ENCODE measurements at regions not wholly inside any gene's neighbourhood (a gene's known extent, or its start where the extent isn't known, plus 50 kb on each side); places are given as distances from the start of the nearest gene placed in this dataset.

DNA sequence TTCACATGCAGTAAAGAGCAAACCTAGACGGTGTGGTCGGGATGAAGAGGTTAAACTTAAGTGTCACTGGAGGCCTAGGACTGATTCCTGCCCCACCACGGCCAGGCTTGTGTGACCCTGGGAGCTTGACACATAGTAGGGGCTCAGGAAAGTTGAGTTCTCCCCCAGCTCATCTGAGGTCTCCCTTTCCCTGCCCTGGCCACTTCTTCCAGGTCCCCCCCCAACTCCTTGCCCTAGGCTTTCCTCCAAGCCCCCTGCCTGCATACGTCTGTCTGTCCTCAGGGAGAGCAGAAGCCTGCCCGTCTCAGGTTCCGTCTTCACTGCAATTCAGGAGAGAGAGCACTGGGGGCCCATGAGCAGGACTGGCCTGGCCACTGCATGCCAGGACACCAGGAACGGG is 225.8 kb downstream of the PTPRU start:
- no peaks in the 10 kb centered on the region for H3K79me2 ChIP-seq (ENCODE audit: insufficient read depth, low read length)
- H3K9me3 ChIP-seq (ENCODE audit: insufficient read depth, low read depth, low read length): 0 out of 2 replicates have a peak, but pooled peaks cover 3% of the 10 kb centered on the region
- no peaks in the 10 kb centered on the region for H3K27me3 ChIP-seq (ENCODE audit: insufficient read depth, low read length, poor library complexity, severe bottlenecking)
- no peak overlapping the region for H3K4me2 ChIP-seq (ENCODE audit: low read depth, low read length, poor library complexity, severe bottlenecking)
- H4K20me1 ChIP-seq (ENCODE audit: insufficient read depth, low read length, poor library complexity, severe bottlenecking): no peaks in the 10 kb centered on the region
- TF ChIP-seq CTCF (conservative IDR thresholded peaks at IDR 0.05; ENCODE audit: low read length): no peak
- TF ChIP-seq EZH2phosphoT487 (IDR thresholded peaks at IDR 0.05; ENCODE audit: borderline replicate concordance): no peak
- no peaks in the 10 kb centered on the region for H3K4me1 ChIP-seq (ENCODE audit: insufficient read depth, low read length, poor library complexity, severe bottlenecking)
- no peak overlapping the region for H3K4me3 ChIP-seq (ENCODE audit: low read length, poor library complexity, severe bottlenecking)
- no peaks in the 10 kb centered on the region for H3F3A ChIP-seq (ENCODE audit: low read depth)
- no peaks in the 10 kb centered on the region for H3K9me2 ChIP-seq (replicated peaks; ENCODE audit: low read depth, low read length)
- no peak overlapping the region for H2AFZ ChIP-seq (ENCODE audit: low read length)
- no peak overlapping the region for H3K9ac ChIP-seq (ENCODE audit: low read depth, low read length, poor library complexity, severe bottlenecking)
- no peaks in the 10 kb centered on the region for H3K36me3 ChIP-seq (ENCODE audit: insufficient read depth, low read length)

DNA sequence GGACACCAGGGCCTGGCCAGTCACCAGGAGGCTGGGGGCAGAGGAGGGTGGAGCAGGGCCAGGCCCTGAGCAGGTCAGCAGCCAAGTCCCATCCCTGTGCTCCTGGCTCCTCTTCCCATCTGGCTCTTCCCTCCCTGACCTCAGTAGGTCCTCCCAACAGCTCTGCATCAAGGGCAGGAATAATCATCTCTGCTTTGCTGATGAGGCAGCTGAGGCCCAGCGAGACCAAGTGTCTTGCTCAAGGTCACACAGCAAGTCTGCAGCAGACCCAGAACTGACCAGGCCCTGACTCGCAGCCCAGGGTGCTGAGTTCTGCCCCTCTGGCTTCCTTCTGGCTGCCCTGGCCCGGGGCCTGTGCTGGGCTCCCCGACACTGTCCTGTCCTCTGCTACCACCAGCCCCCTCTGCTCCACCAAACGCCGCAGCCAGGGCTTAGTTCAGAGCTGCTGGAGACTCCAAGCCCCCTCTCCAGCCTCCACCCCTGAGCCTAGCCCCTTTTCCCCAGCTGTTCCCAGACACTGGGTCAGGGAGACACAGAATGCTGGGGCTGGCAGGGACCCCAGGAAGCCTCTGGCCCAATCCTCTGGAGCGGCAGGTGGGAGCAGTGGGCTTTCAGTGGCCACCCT is 224.9 kb downstream of the PTPRU start:
- Histone ChIP-seq H3K4me2 (ENCODE audit: low read depth, low read length, poor library complexity, severe bottlenecking) (no peak overlapping the region), H4K20me1 (ENCODE audit: insufficient read depth, low read length, poor library complexity, severe bottlenecking) (no peaks in the 10 kb centered on the region), H3F3A (ENCODE audit: low read depth) (no peaks in the 10 kb centered on the region), H3K27me3 (ENCODE audit: insufficient read depth, low read length, poor library complexity, severe bottlenecking) (no peaks in the 10 kb centered on the region), H3K79me2 (ENCODE audit: insufficient read depth, low read length) (no peaks in the 10 kb centered on the region), H3K4me1 (ENCODE audit: insufficient read depth, low read length, poor library complexity, severe bottlenecking) (no peaks in the 10 kb centered on the region), H3K9me3 (ENCODE audit: insufficient read depth, low read depth, low read length) (no peaks in the 10 kb centered on the region), H2AFZ (ENCODE audit: low read length) (no peak overlapping the region), H3K9ac (ENCODE audit: low read depth, low read length, poor library complexity, severe bottlenecking) (no peak overlapping the region), H3K4me3 (ENCODE audit: low read length, poor library complexity, severe bottlenecking) (no peak overlapping the region), H3K36me3 (ENCODE audit: insufficient read depth, low read length) (no peaks in the 10 kb centered on the region), H3K9me2 (replicated peaks; ENCODE audit: low read depth, low read length) (no peaks in the 10 kb centered on the region)
- TF ChIP-seq CTCF (conservative IDR thresholded peaks at IDR 0.05; ENCODE audit: low read length): no peak
- no peak for TF ChIP-seq EZH2phosphoT487 (IDR thresholded peaks at IDR 0.05; ENCODE audit: borderline replicate concordance)

DNA sequence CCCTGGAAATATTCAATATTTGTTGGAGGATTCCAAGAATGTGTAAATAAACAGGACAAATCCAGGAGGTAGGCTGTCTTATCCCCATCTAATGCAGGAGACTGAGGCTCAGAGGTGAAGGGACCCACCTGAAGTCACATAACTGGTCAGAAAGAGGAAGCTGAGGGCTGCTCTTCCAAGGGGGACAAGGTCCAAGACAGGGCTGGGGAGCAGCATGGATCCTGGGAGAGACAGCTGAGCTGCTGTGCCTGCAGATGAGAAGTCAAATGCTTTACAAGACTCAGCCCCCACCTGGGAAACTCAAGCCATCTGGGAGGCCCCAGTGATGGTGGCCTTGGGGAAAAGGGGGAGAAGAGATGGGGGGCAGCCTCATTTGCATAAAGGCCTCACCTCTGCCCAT is 224.4 kb downstream of the PTPRU start:
- no peaks in the 10 kb centered on the region for H3K36me3 ChIP-seq (ENCODE audit: insufficient read depth, low read length)
- H2AFZ ChIP-seq (ENCODE audit: low read length): no peak overlapping the region
- TF ChIP-seq CTCF (conservative IDR thresholded peaks at IDR 0.05; ENCODE audit: low read length): no peak
- TF ChIP-seq EZH2phosphoT487 (IDR thresholded peaks at IDR 0.05; ENCODE audit: borderline replicate concordance): no peak
- H3F3A ChIP-seq (ENCODE audit: low read depth): no peaks in the 10 kb centered on the region
- H4K20me1 ChIP-seq (ENCODE audit: insufficient read depth, low read length, poor library complexity, severe bottlenecking): no peaks in the 10 kb centered on the region
- no peaks in the 10 kb centered on the region for H3K27me3 ChIP-seq (ENCODE audit: insufficient read depth, low read length, poor library complexity, severe bottlenecking)
- H3K4me3 ChIP-seq (ENCODE audit: low read length, poor library complexity, severe bottlenecking): no peak overlapping the region
- no peaks in the 10 kb centered on the region for H3K9me3 ChIP-seq (ENCODE audit: insufficient read depth, low read depth, low read length)
- no peak overlapping the region for H3K4me2 ChIP-seq (ENCODE audit: low read depth, low read length, poor library complexity, severe bottlenecking)
- H3K79me2 ChIP-seq (ENCODE audit: insufficient read depth, low read length): no peaks in the 10 kb centered on the region
- no peaks in the 10 kb centered on the region for H3K9me2 ChIP-seq (replicated peaks; ENCODE audit: low read depth, low read length)
- H3K9ac ChIP-seq (ENCODE audit: low read depth, low read length, poor library complexity, severe bottlenecking): no peak overlapping the region
- H3K4me1 ChIP-seq (ENCODE audit: insufficient read depth, low read length, poor library complexity, severe bottlenecking): no peaks in the 10 kb centered on the region
